ENCODE measurements at regions not wholly inside any gene's neighbourhood (a gene's known extent, or its start where the extent isn't known, plus 50 kb on each side); places are given as distances from the start of the nearest gene placed in this dataset.
A peak's percentile ranks its signal among the peaks of the same experiment; 100 is the strongest.

DNA sequence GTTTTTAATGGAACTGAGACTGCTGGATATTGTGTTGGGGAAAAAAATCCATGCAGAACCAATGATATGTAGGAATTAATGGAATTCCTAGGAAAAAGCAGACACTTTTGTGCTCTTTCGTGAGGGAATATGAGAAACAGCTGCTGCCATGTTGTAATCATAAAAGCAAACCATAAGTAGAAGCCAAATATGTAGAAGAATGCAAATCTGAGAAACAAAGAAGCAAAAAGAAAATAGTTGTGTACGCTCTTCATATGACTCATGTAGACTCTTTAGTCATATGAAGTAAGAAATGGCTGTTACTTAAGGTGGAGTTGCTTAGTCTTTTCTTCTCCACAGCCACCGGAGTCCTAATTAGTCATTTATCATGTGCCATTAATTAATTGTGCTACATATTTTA is 298.6 kb upstream of the ZNF717 start:
- no peak for DNase-seq

DNA sequence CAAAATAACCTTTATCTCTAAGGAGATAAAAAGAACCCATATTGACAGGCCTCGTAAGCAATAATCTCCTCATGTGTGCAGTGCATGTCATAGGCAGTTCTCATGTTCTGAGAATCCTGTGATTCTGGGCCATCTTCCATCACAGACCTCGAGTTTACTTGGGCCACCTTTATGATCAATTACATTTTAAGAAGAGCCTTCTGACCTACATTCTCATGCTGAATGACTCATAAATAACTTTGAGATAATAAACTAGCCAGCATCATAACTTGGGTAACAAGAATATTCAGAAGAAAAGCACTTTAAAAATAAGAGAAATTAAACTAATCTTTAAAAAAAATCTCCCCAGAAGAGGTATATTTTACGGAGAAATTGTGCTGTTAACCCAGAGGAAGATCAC is 310.7 kb upstream of the ZNF717 start:
- DNase-seq, result no peak

DNA sequence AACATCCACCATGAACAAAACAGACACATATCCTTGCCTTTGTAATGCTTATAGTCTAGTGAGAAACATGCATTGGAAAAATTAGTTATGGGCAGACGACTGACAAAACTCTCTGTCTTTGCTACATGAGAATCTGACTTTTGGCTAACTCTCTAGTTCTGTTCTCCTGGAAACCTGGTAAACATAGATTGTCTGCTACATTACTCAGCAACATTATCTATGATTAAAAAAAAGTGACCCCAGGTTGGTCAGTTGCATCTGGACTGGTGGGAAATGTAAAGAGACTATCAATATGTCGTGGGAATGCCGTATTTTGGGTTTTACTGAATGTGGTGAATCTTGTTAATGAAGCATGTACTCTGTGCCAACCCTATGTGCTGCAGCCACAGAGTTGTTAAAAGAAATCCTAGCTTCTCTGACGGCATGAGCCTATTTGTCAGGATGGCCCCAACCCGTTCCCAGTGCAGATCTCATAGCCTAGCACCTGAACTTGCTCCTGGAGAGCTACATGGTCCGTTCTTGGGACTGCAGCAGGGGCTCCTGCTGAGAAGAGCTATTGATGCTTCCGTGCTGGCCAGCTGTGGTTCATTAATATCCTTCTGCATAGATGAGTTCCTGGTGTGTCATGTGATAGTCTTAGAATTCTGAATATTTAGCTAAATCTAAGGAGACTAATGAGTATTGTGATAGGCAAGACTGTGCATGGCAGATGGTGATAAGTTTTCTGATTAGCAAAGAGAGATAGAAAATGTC is 311.7 kb upstream of the ZNF717 start:
- no peak for DNase-seq

DNA sequence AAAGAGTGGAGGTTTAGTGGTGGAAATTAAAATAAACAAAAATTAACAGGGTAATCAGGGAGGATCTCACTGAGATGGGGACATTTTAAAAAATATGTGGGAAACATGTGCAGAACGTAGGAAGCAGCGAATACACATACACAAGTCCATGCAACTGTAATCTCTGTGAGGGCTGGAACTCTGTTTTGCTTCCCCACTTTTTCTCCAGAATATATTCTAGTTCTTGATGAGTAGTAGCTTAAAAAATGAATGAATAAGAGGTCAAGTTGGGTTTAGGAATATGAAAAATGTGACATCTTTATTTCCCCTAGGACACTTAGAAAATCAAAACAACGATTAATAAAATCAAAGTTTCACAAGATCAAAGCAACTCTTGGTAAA is 312.2 kb upstream of the ZNF717 start:
- no peak for DNase-seq

DNA sequence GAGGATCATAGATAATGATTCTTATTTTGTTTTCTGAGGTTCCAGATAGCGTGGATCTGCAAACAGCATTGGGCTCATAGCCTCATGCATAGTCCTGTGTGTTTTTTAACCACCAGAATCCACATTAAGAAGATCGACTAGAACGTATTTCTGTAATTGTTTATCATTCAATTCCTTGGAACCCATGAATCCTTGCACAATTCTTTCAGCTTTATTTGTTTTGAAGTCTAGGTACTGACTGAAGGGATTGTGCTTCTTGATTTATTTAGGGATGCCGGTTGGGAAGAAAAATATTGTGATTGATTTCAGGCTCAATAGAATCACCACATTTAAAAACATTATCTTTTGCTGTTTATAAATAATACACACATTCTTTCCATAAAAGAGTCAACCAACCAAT is 314.6 kb upstream of the ZNF717 start:
- DNase-seq, result no peak

DNA sequence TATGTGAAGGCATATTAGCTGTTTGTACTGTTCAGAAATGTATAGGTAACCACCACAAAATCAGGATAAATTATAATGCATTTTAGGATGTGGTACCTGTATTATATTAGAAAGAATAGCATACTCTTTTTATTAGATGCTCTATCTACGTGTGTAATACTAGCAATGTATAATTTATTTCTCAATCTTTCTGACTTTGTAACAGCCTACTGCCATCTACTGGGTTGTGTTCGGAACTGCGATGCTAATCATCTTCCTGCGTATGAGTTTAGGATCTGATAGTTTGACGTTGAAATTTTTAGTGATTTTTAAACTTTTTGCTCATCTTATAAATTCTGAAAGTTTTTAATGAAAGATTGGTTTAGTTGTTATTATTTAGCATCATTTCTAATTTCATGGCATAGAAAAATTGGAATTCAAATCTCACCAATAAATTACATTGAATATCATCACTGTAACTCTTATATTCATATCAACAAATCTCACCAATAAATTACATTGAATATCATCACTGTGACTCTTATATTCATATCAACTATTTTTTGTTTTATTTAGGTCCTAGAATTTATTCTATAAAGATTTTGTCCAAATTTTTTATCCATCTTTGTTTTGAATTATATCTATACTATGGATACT is 322.7 kb upstream of the ZNF717 start:
- DNase-seq, result peak; percentile 16 to 23

DNA sequence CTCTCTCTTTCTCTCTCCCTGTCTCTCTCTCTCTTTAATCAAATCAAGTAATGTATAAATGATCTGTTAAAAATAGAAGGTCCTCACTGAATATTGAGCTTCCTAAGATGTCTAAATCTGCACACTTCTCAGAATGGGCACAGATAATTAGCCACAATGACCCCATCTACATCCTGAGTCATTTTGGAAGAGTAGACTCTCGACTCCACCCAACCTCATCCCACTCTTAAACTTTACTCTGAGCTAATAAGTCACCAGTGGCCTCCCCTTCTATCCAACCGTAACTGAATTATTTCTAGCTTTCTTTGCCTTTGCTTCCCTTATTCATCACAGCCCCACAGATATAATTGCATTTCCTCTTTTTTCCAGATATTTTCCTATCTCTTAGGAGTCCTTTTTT is 326.5 kb upstream of the ZNF717 start:
- no peak for DNase-seq

DNA sequence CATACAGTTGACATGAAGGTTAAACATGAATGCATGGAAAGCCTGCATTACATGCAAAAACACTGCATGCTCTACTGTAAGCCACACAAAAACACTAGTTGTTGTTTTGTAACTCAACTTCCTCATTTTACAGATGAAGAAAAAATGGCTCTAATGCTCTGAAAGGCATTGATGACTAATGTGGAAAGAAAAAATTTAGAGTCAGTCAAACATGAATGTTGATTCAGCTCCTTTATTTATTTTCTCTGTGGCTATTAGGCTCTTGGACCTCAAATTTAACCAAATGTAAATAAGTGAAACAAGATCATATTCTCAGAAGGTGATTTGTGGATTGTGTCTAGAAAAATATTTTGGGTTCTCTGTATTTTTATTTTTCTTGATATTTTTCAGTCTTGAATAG is 336.7 kb upstream of the ZNF717 start:
- DNase-seq, result peak in 1 of 2 donors; percentile 0

DNA sequence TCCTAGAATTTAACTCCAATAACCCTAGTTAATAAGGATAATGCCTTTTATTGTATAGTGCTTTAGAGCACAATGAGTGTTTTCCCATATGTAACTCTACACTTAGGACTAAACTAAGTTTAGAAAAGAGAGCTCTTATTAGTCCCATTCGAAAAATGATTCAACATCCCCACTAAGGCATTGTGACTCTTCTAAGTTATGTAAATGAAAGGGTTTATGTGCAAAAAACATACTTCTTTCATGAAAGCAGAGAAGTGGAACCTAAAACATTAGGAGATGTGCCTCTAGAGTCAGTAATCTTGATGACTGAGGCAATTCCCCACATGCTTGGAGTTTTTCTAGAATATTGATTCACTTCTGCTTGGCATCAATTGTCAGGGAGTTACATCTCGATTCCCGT is 344.1 kb upstream of the ZNF717 start:
- DNase-seq, result no peak

DNA sequence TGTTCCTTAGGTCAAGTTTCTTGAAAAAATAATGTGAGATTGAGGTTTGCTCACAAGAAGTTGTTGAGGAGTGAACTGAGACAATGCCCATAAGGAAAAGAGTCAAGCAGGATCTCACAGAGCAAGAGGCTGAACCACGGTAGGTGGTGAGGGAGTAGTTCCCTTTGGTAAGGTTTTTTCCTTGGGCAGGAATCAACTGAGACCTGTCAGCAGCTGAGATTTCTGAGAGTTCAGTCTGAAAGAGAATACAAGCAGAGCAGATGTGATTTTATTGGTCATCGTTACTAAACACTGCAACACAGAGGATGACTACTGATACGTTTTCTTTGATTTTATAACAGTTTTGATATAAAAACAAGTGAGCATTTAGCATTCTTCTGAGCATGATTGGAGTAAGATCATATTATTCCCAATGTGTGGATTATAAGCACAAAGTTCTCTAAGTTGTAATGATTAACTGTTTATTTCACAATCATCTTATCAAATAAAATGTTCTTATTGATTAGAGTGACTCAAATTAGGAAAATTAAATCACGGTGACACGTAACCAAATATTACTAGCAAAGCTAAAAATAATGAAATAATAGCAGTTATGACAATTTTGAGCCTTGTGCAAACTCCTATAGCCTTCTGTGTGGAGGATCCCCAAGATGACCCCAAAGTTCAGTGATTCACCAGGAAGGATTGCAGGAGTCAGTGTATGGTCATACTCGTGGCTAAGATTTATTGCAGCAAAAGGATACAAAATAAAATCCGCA is 346.2 kb upstream of the ZNF717 start:
- no peak for DNase-seq

DNA sequence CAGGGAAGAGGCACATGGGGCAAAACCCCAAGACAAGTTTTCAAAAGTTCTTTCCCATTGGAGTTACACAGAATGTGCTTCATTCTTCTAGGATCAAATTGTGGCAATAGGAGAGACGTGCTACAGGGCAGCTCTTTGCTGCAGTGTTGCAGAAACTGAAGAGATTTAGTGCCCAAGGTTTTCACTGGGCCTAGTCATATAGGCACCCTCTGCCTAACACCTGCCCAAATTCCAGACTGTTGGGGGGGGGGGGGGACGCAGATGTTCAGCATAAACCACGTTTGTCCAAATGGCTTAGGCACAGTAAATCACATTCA is 346.8 kb upstream of the ZNF717 start:
- no peak for DNase-seq

DNA sequence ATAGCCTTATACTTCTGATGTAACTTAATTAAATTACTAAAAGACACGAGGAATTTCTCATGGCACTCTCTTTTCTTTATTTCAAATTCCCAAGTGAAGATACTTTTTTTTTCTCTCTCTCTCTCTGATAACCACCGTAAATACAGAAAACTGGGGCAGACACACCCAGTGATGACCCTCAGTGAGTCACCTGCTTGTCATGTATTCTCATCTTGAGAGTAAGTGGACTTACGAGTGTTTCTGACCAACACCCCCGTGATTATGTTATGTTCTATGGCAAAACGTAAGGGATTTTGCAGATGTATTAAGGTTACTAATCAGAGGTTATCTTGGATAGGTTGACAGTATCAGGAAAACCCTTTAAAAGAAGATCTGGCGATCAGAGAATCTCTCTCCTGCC is 348.8 kb upstream of the ZNF717 start:
- DNase-seq, result no peak

DNA sequence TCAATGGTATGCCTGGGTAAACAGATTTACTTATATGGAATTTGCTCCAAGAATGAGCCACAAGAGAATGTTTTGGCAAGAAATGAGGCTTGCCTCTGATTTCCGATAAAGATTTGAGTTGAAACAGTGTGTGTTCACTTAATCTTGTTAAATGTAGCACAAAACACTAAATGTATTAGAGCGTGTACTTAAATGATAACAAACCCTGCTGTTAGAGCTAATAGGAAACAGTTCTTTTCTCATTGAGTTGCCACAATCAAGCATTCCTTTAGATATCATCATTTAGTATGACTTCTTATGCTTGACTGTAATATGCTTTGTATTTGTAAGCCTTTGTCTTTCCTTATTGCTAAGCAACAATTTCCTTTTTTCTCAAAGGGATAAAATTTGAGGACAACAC is 353.6 kb upstream of the ZNF717 start:
- DNase-seq, result no peak

DNA sequence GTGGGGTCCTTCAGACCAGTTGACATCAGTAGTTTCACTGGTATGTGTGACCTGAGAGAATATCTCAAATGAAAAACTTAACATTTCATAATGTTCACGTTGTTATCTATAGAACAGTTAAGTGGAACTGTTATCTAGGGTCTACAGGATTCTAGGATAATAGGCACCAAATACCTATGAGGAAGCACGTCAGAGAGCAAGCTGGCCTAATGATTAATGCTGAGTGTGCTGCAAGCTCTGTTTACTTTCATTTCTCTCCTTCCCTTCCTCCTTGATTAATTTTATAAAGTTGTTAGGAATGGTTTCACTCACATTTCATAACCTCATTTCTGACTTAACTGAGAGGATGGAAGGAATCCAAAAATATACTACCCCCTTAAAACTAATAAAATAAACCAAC is 362.5 kb upstream of the ZNF717 start:
- no peak for DNase-seq

DNA sequence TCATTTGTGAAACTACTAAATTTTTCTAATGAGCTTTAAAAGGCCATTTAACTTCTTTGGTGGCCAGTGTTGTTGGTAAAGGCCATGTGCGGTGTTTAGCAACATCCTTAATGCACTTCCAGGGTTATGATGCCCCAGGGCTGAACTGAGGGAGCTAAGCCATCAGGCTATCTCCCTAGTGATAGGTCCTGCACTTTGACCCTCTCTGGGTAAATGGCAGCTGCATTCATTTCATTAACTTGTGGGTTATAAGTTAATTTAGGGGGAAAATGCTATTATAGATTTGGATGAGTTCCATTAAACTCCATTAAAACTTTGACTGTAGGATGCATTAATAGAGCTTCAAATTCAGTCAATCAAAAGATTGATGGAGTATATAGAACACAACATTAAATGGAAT is 366.7 kb upstream of the ZNF717 start:
- no peak for DNase-seq

DNA sequence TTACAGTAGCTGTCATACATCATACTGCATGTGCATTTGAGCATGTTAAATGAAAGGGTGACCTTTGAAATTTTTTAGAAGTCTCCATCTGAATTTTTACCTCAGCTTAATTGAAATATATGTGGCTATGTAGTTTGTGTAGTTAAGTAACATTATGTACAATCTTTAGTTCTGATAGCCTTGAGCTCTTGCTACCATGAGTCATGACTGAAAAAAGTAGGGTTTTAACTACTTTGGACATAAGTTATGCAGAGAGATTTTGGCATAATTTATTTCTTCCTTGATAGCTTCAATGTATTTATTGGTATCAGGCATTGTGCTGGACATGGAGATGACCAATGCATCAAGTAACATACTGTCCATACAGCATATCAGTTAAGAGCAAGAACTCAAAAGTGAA is 376.5 kb upstream of the ZNF717 start:
- DNase-seq, result no peak

DNA sequence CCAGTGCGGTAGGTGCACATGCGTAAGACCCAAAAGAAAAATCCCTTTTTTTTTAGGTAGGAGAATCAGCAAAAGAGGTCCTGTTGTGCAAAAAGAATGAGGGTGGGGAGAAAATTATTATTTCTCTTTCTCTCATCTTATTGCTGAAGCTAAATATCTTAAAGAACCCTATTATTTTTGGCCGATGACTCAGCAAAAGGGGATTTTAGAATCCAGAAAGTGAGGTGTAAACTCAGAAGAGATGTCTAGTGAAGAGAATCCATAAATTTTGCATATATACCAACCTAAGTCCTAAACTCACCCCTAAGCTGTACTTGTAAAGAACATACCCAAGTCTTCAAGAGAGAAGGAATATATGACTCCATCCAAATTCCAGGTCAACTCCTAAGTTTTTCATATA is 386.3 kb upstream of the ZNF717 start:
- no peak for DNase-seq

DNA sequence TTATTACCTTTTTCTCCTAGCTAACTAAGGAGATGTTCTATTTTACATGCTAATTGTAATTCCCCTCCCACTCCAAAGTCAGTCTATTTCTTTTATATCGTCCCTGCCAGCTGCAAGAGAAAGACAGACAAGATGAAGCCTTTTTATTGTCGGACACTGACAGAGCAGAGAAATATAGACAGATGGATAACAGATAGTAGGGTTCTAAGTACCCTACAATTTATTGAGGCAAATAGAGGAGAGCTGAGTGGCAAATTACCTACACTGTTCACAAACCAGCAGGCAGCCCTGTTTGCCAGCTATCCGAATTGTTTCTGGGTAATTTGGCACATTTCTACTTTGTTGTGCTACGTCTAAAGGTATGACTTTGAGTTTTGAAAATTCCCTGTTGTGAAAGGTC is 392.3 kb upstream of the ZNF717 start:
- DNase-seq, result no peak

DNA sequence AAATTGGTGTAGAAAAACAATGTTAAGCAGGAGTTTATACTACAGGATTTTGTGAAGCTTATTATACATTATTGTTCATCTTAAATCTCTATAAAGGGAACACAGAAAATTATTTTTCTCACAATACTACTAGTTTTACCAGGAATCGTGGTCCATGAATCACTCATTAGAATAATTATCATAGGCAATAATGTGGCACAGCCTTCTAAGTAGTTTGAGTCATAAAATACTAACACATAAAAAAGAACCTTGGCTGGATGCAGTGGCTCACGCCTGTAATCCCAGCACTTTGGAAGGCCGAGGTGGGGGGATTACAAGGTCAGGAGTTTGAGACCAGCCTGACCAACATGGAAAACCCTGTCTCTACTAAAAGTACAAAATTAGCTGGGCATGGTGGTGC is 393.1 kb upstream of the ZNF717 start:
- no peak for DNase-seq

DNA sequence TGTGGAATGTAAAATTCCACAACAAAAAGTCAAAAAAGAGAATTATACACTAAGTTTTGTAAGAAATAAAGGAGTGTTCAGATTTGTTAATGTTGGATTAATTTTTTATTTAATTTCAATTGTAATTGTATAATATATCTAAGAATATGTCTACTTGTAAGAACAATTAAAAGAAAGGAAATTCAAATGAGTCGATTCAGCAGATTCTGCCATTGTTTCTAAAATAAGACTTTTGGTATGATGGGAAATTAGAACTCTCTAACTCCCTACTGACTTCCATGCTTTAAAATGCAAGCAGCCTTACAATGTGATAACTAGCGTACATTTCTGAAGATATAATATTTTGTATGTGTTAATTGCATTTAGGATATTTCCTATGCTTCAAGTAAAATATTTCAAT is 395.9 kb upstream of the ZNF717 start:
- no peak for DNase-seq

DNA sequence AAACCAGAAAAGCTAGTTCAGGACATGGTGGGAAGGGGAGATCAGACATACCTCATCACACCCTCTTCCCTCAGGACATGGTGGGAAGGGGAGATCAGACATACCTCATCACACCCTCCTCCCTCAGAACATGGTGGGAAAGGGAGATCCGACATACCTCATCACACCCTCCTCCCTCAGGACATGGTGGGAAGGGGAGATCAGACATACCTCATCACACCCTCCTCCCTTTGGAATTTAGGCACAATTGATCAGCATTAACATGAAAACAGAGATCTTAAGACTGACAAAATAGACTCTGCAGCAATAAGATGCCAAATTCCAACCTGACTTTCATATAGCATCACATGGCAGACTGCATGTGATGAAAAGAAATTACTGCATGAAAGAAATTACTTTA is 412.7 kb upstream of the ZNF717 start:
- DNase-seq, result no peak

DNA sequence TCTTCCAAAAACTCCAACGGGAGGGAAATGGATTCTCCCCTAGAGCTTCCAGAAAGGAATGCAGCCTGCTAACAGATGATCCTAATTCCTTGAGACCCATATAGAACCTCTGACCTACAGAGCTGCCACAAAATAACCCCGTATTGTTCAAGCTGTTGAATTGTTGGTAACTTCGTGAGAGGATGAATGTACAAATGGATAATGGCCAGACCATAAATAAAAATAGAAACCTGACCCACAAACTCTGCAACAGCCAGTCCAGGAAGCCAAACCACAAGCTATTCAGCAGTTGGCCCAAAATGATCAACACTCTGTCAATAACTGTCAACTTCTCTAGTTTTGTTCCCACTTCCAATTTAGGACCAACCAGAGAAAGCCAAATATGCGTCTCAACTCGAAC is 414.0 kb upstream of the ZNF717 start:
- no peak for DNase-seq

DNA sequence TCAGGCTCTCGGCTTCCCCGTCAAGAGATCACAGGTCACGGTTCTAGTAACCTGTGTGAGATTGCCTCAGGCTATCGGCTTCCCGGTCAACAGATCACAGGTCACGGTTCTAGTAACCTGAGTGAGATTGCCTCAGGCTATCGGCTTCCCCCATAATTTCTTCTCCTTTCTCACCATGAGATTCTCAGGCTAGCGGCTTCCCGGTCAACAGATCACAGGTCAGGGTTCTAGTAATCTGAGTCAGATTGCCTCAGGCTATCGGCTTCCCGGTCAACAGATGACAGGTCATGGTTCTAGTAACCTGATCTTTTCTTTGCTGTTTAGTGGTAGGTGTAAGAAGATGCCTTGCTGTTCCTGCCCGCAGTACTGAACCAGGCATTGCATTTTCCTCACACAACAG is 418.2 kb upstream of the ZNF717 start:
- no peak for DNase-seq

DNA sequence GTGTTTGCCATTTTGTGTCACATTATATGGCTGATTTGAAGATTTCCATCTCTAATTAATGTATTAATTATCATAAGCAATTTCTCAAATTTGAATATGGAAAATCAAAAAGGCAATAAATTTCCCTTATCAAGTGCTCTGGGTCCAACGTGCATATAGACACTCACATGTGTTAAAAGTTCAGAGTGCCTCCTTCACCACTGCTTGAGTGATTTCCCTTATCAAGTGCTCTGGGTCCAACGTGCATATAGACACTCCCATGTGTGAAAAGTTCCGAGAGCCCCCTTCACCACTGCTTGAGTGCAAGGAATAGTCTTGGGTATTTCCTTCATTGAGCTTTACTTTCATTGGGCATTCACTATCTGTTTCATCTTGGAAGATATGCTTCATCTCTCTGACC is 421.0 kb upstream of the ZNF717 start:
- DNase-seq, result no peak

DNA sequence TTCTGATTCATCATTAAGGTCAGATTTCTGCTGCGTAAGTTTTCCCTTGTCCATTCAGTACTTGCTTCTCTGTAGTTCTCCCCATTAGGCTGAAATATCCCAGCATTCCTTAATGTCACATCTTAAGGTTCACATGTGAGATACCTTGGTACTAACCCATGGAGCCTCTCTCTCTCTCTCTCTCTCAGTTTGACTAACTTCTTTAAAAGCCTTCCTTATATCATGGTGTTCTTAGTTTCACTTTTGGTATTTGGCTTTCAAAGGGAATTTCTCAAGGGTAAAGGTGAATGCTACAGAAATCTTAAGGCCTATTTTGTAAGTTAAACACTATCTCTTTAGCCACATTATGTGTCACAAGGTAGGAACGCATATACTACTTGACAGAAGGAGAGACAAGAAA is 427.3 kb upstream of the ZNF717 start:
- no peak for DNase-seq

Data from inflammatory macrophage treated with lipopolysaccharide for 1 hour (primary cell).